HEK293T (cell line): ENCODE measurements at regions not wholly inside any gene's neighbourhood (a gene's known extent, or its start where the extent isn't known, plus 50 kb on each side); places are given as distances from the start of the nearest gene placed in this dataset.
A peak's percentile ranks its signal among the peaks of the same experiment; 100 is the strongest.

ENCODE experiments used
- CTCF ChIA-PET: fragments of 350-600 bp; formaldehyde crosslinking; extraction: SDS; loops from one replicate; lab custom pipeline; 2021; ENCODE audit warnings: antibody characterized with exemption, inconsistent platforms; lab: Yijun Ruan, JAX
- POLR2A ChIA-PET: fragments of 350-600 bp; formaldehyde crosslinking; extraction: SDS; loops from one replicate; lab custom pipeline; 2020; ENCODE audit warnings: antibody characterized with exemption, inconsistent platforms; lab: Yijun Ruan, JAX
- DNase-seq: peaks from one replicate; pipeline ENCODE4 v3.0.0; 2012; ENCODE audit warnings: mixed read lengths; ENCODE audit errors: extremely low spot score
- ARNT ChIP-seq: fragments of 450-650 bp; IDR thresholded peaks from 2 replicates; pipeline ENCODE4 v1.6.1; 2017; ENCODE audit warnings: mild to moderate bottlenecking
- BHLHE40 ChIP-seq: fragments of 450-650 bp; IDR thresholded peaks from 2 replicates; pipeline ENCODE4 v1.6.1; 2016; ENCODE audit warnings: mild to moderate bottlenecking, moderate library complexity, borderline replicate concordance
- CTBP1 ChIP-seq: fragments of 450-650 bp; IDR thresholded peaks from 2 replicates; pipeline ENCODE4 v1.6.1; 2016; ENCODE audit warnings: borderline replicate concordance
- ELF4 ChIP-seq: fragments of 450-650 bp; IDR thresholded peaks from 2 replicates; pipeline ENCODE4 v1.6.1; 2017; ENCODE audit warnings: antibody characterized with exemption
- FOXA1 ChIP-seq: fragments of 450-650 bp; IDR thresholded peaks from 2 replicates; pipeline ENCODE4 v1.6.1; 2016; ENCODE audit warnings: mild to moderate bottlenecking
- FOXK2 ChIP-seq: fragments of 450-650 bp; IDR thresholded peaks from 2 replicates; pipeline ENCODE4 v1.6.1; 2016; ENCODE audit warnings: mild to moderate bottlenecking
- FOXM1 ChIP-seq: fragments of 450-650 bp; IDR thresholded peaks from 2 replicates; pipeline ENCODE4 v1.6.1; 2017; ENCODE audit warnings: mild to moderate bottlenecking, borderline replicate concordance
- HDGF ChIP-seq: fragments of 450-650 bp; IDR thresholded peaks from 2 replicates; pipeline ENCODE4 v1.6.1; 2017; ENCODE audit warnings: antibody characterized with exemption, borderline replicate concordance
- L3MBTL2 ChIP-seq: fragments of 450-650 bp; conservative IDR thresholded peaks from 2 replicates; pipeline ENCODE4 v1.6.1; 2016; ENCODE audit warnings: mild to moderate bottlenecking
- LEF1 ChIP-seq: fragments of 450-650 bp; IDR thresholded peaks from 2 replicates; pipeline ENCODE4 v1.6.1; 2017; ENCODE audit warnings: mild to moderate bottlenecking, borderline replicate concordance
- NFRKB ChIP-seq: fragments of 450-650 bp; IDR thresholded peaks from 2 replicates; pipeline ENCODE4 v1.6.1; 2016; ENCODE audit warnings: mild to moderate bottlenecking, moderate library complexity
- SP1 ChIP-seq: fragments of 450-650 bp; IDR thresholded peaks from 2 replicates; pipeline ENCODE4 v1.6.1; 2017
- SUZ12 ChIP-seq: fragments of 450-650 bp; IDR thresholded peaks from 2 replicates; pipeline ENCODE4 v1.6.1; 2016; ENCODE audit warnings: mild to moderate bottlenecking
- TARDBP ChIP-seq: fragments of 450-650 bp; IDR thresholded peaks from 2 replicates; pipeline ENCODE4 v1.6.1; 2016
- ZNF384 ChIP-seq: fragments of 450-650 bp; IDR thresholded peaks from 2 replicates; pipeline ENCODE4 v1.6.1; 2016
- TF ChIP-seq, protein P1 (sequence below): fragments of 450-650 bp; IDR thresholded peaks from 2 replicates; pipeline ENCODE4 v1.6.1; 2016

DNA sequence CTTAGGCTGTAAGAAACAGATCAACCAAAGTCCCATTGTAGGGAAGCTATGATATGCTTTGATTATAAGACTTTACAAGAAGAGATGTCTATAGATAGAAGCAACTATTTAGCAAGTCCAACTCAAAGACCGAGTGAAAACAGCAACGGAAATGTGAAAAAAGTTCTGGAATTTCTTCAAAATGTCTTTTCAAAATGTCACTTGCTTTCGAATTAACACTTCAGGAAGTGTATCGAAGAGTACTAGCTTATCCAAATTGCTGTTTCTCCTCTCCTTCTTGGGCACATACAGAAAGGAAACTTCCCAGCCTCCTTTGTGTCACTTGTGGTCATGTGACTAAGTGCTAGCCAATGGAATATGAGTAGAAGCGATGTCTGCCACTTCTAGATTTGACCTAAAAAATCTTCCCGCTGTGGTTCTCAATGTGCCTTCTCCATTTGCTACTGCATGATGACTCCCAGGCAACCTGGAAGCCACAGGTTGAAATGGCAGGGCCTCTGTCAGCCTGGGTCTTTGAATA lies 89.9 kb downstream of the TSEN15 start:
- POLR2A ChIA-PET: no interaction called here
- no peak for TF ChIP-seq BHLHE40
- TF ChIP-seq, protein P1, sequence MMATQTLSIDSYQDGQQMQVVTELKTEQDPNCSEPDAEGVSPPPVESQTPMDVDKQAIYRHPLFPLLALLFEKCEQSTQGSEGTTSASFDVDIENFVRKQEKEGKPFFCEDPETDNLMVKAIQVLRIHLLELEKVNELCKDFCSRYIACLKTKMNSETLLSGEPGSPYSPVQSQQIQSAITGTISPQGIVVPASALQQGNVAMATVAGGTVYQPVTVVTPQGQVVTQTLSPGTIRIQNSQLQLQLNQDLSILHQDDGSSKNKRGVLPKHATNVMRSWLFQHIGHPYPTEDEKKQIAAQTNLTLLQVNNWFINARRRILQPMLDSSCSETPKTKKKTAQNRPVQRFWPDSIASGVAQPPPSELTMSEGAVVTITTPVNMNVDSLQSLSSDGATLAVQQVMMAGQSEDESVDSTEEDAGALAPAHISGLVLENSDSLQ: no peak
- TF ChIP-seq FOXK2: no peak
- no peak for TF ChIP-seq SP1
- no peak for TF ChIP-seq SUZ12
- TF ChIP-seq ARNT: no peak
- no peak for TF ChIP-seq HDGF
- no peak for TF ChIP-seq ZNF384
- no peak for TF ChIP-seq CTBP1
- no peak for TF ChIP-seq NFRKB
- no peak for TF ChIP-seq FOXM1
- no peak for TF ChIP-seq LEF1
- TF ChIP-seq L3MBTL2: no peak
- TF ChIP-seq FOXA1: no peak
- no peak for TF ChIP-seq TARDBP
- no peak for TF ChIP-seq ELF4
- CTCF ChIA-PET: no interaction called here
- no peak for DNase-seq

DNA sequence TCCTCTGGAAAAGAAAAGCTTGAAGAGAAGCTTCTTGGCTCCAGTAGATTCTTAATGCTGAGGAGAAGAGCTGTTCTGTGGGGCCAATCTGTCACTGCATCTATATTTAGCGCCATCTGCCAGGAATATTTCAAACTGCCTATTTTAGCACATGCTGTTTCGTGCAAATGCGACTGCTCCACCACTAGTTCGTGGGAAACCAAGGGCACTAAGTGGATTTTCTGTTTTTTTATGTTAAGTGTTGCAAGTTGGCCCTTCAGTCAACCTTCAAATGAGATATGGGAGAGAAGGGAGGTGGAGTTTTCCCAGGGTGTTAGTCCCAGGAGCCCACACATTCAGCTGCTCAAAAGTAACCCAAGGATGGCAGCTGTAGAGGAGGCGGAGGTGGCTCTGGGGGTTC lies 91.9 kb downstream of the TSEN15 start:
- DNase-seq: peak; percentile 28
- POLR2A ChIA-PET: no interaction called here
- CTCF ChIA-PET: interaction anchor here (1.2 to 1.3 kb wide), 2 partner anchors 11 to 13 kb away, joined by 3 read pairs; no protein-coding TSS in a partner anchor
- no peak for TF ChIP-seq SUZ12
- TF ChIP-seq FOXA1: no peak
- no peak for TF ChIP-seq FOXM1
- TF ChIP-seq NFRKB: no peak
- TF ChIP-seq LEF1: no peak
- TF ChIP-seq BHLHE40: no peak
- TF ChIP-seq L3MBTL2: no peak
- TF ChIP-seq, protein P1: no peak
- TF ChIP-seq CTBP1: no peak
- no peak for TF ChIP-seq SP1
- TF ChIP-seq ELF4: no peak
- no peak for TF ChIP-seq TARDBP
- TF ChIP-seq HDGF: no peak
- no peak for TF ChIP-seq ARNT
- no peak for TF ChIP-seq ZNF384
- TF ChIP-seq FOXK2: no peak

DNA sequence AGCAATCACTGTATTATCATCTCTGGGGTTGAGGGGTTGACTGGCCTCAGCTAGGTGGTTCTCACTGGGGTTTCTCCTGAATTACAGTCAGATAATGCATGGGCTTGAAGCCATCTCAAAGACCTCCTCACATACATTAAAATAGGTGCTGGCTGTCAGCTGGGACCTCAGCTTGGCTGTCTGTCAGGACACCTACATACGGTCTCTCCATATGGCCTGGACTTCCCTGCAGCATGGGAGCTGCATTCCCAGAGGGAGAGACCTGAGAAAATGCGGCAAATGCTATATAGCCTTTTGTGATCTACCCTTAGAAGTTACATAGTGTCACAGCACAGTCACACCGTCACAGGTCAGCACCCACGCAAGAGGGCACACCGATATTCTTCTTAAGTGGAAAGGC lies 93.6 kb downstream of the TSEN15 start:
- ChIA-PET CTCF (interaction anchor here (0.6 kb wide), 1 partner anchor 515 kb away, joined by 3 read pairs; no protein-coding TSS in a partner anchor), POLR2A (no interaction called here)
- TF ChIP-seq CTBP1 (no peak), SP1 (no peak), ELF4 (no peak), ARNT (no peak), FOXA1 (no peak), FOXM1 (no peak), TARDBP (no peak), LEF1 (no peak), ZNF384 (no peak), FOXK2 (no peak)
- DNase-seq: no peak

DNA sequence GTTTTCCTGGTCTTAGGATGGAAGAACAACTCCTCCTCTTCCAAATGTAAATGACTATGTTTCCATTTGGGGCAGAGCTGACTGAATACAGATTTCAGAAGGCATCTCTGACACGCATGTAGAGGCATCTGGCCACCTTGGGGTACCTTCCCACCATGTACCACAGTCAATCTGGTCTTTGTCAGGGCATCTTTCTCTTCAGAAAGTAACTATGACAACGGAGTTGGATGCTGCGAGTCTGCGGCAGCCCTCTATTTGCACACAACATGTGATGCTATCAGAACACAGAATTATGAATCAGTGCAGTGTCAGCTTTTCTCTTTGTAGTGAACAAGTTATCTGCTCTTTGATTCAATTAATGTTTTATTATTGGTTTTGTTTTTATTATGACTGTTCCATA lies 94.7 kb downstream of the TSEN15 start:
- ChIA-PET CTCF (no interaction called here), POLR2A (no interaction called here)
- TF ChIP-seq SP1: no peak
- TF ChIP-seq BHLHE40: no peak
- DNase-seq: no peak

DNA sequence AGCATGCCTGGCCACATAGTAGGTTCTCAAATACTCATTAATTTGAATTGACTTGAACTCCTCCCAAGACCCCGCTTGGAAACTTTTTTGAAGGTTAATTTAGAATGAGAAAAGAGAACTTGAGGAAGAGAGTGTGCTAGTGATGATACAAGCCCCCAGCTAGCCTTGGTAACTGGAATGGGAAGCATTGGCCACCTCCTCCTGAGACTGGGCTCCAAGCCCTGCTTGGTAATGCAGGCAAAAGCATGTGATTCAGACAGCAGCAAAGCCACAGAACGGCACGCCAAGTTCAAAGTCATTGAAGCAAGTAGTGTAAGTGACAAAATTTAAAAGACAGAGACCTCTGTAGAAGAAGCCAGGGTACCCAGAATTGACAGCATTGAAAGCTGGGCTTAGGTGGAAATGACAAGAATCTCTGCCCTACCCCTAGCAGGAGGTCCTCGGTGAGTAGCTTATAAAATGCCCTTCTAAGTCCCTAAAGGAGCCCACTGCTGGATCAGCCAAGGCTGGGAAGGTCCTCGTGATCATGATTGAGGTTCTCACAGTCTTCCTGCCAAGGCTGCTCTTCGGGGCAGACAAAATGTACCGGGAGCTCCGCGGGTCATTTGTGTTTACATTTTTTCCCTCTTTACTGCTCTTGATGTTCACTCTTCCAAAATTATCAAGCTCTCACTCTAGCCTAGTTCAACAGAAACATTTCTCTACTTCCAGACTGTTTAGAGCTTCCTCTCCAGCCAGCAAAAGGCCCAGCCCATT lies 99.4 kb downstream of the TSEN15 start:
- POLR2A ChIA-PET: no interaction called here
- no peak for DNase-seq
- no peak for TF ChIP-seq ELF4
- TF ChIP-seq BHLHE40: no peak
- TF ChIP-seq CTBP1: no peak
- no peak for TF ChIP-seq L3MBTL2
- no peak for TF ChIP-seq SP1
- no peak for TF ChIP-seq FOXM1
- TF ChIP-seq SUZ12: no peak
- CTCF ChIA-PET: no interaction called here

DNA sequence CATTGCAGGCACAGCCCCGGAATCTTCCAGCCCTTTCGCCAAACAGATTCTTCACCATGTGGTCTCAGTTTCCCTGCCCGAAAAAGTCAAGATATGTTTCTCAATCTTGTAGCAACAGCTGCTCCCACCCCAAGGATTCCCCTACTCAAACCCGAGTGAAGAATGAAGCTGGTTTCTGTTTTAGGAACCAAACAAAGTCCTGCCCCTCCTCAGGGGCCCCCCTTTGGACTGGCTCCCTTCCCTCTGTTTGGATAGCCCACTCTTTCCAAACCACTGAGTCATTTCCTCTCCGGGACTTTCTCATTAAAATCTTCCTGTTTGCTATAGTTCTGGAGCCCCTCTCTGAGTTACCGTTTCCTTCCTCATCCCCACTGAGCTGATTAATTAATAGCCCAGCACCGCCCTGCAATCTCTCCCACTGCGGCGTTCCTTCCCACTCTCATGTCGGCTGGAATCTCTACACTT lies 100.9 kb downstream of the TSEN15 start:
- ChIA-PET POLR2A (no interaction called here), CTCF (no interaction called here)
- TF ChIP-seq FOXM1 (no peak), HDGF (no peak), TARDBP (no peak)
- DNase-seq: no peak

DNA sequence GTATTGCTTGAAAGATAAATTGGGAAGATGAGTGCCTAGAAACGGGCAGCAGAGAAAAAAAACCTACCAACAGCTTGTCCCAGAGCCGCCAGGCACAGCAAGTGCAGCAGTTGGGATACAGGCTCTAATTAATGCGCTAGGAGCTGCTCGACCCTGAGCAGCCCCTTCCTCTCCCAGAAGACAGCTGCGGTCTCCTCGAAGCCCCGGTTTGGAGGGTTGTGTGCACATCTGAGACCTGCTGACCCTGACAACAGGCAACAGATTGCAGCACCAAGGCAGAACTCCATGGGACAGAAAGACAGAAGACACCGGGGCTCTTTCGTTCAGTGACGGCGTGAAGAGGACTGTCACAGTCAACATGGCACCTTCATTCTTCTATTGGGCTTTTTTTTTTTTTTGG lies 101.4 kb downstream of the TSEN15 start:
- TF ChIP-seq ARNT (no peak), LEF1 (no peak), TARDBP (no peak), FOXK2 (no peak), SUZ12 (no peak), CTBP1 (no peak), ZNF384 (no peak), L3MBTL2 (no peak), FOXA1 (no peak), NFRKB (no peak), ELF4 (no peak), HDGF (no peak), SP1 (no peak), BHLHE40 (no peak), FOXM1 (no peak)
- TF ChIP-seq, protein P1: no peak
- POLR2A ChIA-PET: no interaction called here
- CTCF ChIA-PET: no interaction called here
- no peak for DNase-seq
